ENCODE measurements at regions not wholly inside any gene's neighbourhood (a gene's known extent, or its start where the extent isn't known, plus 50 kb on each side); places are given as distances from the start of the nearest gene placed in this dataset.

DNA sequence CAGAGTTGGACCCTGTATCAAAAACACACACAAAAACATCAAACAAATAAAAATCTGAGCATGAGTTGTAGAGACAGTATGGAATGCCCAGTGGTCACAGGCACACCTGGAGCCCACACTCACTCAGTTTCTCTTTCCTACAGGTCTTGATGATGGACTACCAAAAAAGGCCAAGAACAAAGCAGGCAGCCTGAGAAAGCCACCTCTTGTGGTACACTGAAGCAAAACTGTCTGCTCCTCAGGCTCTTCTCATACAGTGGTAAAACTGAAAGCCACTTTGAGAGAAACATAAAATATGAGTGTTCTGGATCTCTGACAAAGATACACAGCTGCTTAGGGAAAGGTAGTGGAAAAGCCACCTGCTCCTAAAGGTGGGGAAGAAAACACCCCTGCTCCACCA is 1206.9 kb downstream of the FSTL5 start:
- Histone ChIP-seq H3K27ac (no peak overlapping the region), H3K4me1 (no peaks in the 10 kb centered on the region), H3K36me3 (no peaks in the 10 kb centered on the region), H3K27me3 (no peaks in the 10 kb centered on the region), H3K9me3 (no peaks in the 10 kb centered on the region), H3K4me3 (replicated peaks in 1 of 3) (no peak overlapping the region)
- TF ChIP-seq POLR2A (IDR thresholded peaks at IDR 0.05): no peak
- TF ChIP-seq, protein P1, sequence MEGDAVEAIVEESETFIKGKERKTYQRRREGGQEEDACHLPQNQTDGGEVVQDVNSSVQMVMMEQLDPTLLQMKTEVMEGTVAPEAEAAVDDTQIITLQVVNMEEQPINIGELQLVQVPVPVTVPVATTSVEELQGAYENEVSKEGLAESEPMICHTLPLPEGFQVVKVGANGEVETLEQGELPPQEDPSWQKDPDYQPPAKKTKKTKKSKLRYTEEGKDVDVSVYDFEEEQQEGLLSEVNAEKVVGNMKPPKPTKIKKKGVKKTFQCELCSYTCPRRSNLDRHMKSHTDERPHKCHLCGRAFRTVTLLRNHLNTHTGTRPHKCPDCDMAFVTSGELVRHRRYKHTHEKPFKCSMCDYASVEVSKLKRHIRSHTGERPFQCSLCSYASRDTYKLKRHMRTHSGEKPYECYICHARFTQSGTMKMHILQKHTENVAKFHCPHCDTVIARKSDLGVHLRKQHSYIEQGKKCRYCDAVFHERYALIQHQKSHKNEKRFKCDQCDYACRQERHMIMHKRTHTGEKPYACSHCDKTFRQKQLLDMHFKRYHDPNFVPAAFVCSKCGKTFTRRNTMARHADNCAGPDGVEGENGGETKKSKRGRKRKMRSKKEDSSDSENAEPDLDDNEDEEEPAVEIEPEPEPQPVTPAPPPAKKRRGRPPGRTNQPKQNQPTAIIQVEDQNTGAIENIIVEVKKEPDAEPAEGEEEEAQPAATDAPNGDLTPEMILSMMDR (IDR thresholded peaks at IDR 0.05): no peak
- DNase-seq: no peak
- intact Hi-C loops (cut with DNase I): no loop called here

DNA sequence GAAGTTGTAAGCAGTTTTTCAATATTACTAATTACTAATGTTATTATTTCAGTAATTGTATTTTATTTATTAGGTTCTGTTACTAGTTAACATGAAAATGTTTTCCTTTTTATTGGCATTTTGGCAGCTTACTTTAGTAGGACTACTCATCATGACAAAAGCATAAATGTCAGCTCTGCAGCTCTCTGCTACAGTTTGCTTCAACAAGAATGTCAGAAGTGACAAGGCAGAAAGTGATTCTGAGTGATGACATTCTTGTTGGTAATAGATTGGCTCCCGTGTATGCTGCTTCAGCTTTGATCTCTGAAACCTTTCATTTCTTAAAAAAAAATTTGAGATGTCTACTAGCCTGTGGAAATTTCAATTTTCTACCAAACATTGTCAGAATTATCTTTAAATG is 1193.9 kb downstream of the FSTL5 start:
- TF ChIP-seq POLR2A (IDR thresholded peaks at IDR 0.05): no peak
- TF ChIP-seq, protein P1 (IDR thresholded peaks at IDR 0.05): no peak
- no peaks in the 10 kb centered on the region for H3K36me3 ChIP-seq
- intact Hi-C loops (cut with DNase I): no loop called here
- H3K27me3 ChIP-seq: no peaks in the 10 kb centered on the region
- no peak overlapping the region for H3K4me3 ChIP-seq (replicated peaks in 1 of 3)
- 41 to 44% methylated on average over 1 of the region's 1 CpG for WGBS, 2 donors
- H3K4me1 ChIP-seq: no peaks in the 10 kb centered on the region
- H3K9me3 ChIP-seq: no peaks in the 10 kb centered on the region
- no peak overlapping the region for H3K27ac ChIP-seq
- no peak for DNase-seq

DNA sequence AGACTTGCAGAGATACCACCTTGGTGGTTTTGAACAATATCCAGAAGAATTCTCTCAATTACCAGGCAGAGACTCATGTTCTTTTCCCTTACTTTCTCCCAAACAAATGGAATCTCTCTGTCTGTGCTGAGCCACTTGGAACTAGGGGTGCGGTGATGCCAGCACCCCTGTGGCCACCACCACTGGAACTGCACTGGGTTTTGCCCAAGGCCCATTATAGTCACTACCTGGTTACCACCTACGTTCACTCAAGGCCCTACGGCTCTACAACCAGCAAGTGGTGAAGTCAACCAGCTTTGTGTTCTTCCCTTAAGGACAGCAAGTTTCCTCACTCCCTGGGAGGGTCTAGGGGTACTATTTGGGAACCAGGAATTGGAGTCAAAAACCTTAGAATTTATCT is 1183.7 kb downstream of the FSTL5 start:
- Histone ChIP-seq H3K27ac (no peak overlapping the region), H3K4me3 (replicated peaks in 1 of 3) (no peak overlapping the region), H3K27me3 (no peaks in the 10 kb centered on the region), H3K9me3 (no peaks in the 10 kb centered on the region), H3K4me1 (no peaks in the 10 kb centered on the region), H3K36me3 (no peaks in the 10 kb centered on the region)
- no peak for TF ChIP-seq POLR2A (IDR thresholded peaks at IDR 0.05)
- TF ChIP-seq, protein P1 (IDR thresholded peaks at IDR 0.05): no peak
- intact Hi-C loops (cut with DNase I): no loop called here
- 91 to 96% methylated on average over 3 of the region's 3 CpGs for WGBS, 2 donors
- no peak for DNase-seq

DNA sequence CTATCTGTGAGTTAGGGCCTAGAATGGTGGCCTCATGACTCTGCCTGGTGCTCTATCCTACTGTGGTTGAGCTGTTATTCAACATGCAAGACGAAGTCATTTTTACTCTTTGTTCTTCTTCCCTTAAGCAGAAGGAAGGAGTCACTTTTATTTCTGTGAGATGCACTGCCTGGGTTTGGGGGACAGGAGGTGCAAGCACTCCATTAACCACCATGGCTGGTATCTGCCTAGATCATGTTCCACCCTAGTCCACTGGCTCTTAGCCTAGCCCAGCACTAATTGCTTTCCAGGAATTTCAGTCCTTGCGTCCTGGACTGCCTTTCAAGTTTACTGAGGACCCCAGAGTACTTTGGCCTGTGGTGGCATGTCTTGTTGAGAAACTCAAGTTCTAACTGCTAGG is 1182.7 kb downstream of the FSTL5 start:
- WGBS, 2 donors: 76 to 92% methylated on average over 2 of the region's 2 CpGs
- Histone ChIP-seq H3K36me3 (no peaks in the 10 kb centered on the region), H3K9me3 (no peaks in the 10 kb centered on the region), H3K27ac (no peak overlapping the region), H3K4me3 (replicated peaks in 1 of 3) (no peak overlapping the region), H3K27me3 (no peaks in the 10 kb centered on the region), H3K4me1 (no peaks in the 10 kb centered on the region)
- intact Hi-C loops (cut with DNase I): no loop called here
- TF ChIP-seq POLR2A (IDR thresholded peaks at IDR 0.05): no peak
- TF ChIP-seq, protein P1 (IDR thresholded peaks at IDR 0.05): no peak
- DNase-seq: no peak

DNA sequence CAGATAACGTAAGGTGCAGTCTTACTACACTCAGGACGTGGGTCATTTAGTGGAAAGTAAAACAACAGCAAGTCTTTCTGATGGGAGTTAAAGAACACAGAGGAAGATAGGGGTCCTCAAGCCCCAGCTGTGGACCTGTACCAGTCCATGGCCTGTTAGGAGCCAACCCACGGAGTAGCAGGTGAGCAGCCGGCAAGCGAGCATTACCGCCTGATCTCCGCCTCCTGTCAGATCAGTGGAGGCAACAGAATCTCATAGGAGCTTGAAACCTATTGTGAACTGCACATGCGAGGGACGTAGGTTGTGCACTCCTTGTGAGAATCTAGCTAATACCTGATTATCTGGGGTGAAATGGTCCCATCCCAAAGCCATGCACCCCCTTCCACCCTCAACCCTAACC is 1180.8 kb downstream of the FSTL5 start:
- H3K4me1 ChIP-seq: no peaks in the 10 kb centered on the region
- no peak overlapping the region for H3K27ac ChIP-seq
- no peaks in the 10 kb centered on the region for H3K9me3 ChIP-seq
- DNase-seq: no peak
- TF ChIP-seq POLR2A (IDR thresholded peaks at IDR 0.05): no peak
- TF ChIP-seq, protein P1 (IDR thresholded peaks at IDR 0.05): no peak
- no peak overlapping the region for H3K4me3 ChIP-seq (replicated peaks in 1 of 3)
- no peaks in the 10 kb centered on the region for H3K27me3 ChIP-seq
- 89 to 93% methylated on average over 9 of the region's 9 CpGs for WGBS, 2 donors
- intact Hi-C loops (cut with DNase I): no loop called here
- H3K36me3 ChIP-seq: no peaks in the 10 kb centered on the region
